ENCODE measurements at regions not wholly inside any gene's neighbourhood (a gene's known extent, or its start where the extent isn't known, plus 50 kb on each side); places are given as distances from the start of the nearest gene placed in this dataset.
"Not testable (repeated sequence)": the region's sequence is repeated elsewhere in the genome, so short reads cannot be mapped to it uniquely, and the experiment has no call there.

GRCh38 chr16:26816266-26816665 is 250.5 kb upstream of the C16orf82 start:
- Histone ChIP-seq H3K4me2 (no peak overlapping the region), H3K27ac (no peak overlapping the region)
- TF ChIP-seq Cebpa-rat (IDR thresholded peaks at IDR 0.05), result no peak

DNA sequence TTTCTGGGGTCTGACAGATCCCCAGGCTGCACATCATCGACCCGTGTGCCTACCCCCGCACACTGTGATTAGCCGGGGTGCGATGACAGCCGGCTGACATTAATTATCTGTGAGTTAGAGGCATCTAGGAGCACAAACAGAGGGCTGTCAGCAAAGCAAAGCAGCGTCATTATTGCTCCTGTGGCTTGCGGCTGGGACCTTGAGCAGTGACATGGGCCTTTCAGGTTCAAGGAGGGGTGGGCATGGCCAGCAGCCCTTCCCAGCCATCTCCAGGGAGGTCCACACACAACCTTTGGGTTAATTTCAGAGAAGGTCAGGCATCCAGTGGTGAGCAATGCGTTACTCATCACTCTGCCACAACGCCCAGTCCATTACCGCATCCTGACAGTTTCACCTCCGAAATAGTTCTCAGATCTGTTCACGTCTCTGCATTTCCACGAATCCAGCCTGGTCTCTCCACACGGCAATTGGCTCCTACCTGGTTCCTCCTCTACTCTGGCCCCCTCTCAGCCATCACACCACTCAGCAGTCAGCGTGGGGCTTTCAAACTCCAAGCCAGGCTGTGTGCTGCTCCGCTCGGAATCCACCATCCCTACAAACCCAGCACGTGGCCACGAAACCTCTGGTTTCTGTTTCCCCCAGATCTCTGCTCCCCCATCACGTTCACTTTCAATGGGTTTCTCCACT is 249.7 kb upstream of the C16orf82 start:
- H3K4me1 ChIP-seq, result peaks cover 5% of the 10 kb centered on the region; the same call in 1 of the 2 replicates
- H3K9ac ChIP-seq, result no peak overlapping the region
- no peak for TF ChIP-seq Cebpa-rat (IDR thresholded peaks at IDR 0.05)
- H4K20me1 ChIP-seq, result no peaks in the 10 kb centered on the region
- no peak overlapping the region for H3K27ac ChIP-seq
- H3K9me3 ChIP-seq, result no peaks in the 10 kb centered on the region
- H3K4me3 ChIP-seq, result no peak overlapping the region
- H3K27me3 ChIP-seq, result no peaks in the 10 kb centered on the region
- H3K4me2 ChIP-seq, result no peak overlapping the region
- no peaks in the 10 kb centered on the region for H3K36me3 ChIP-seq

More at GRCh38 chr16:26816266-26816665, 250.5 kb upstream of the C16orf82 start:
- Histone ChIP-seq H3K4me3 (no peak overlapping the region), H3K27me3 (no peaks in the 10 kb centered on the region), H3K9ac (no peak overlapping the region), H3K36me3 (no peaks in the 10 kb centered on the region), H3K9me3 (no peaks in the 10 kb centered on the region), H3K4me1 (peaks cover 5% of the 10 kb centered on the region; the same call in 1 of the 2 replicates), H4K20me1 (no peaks in the 10 kb centered on the region)

GRCh38 chr16:26818393-26818792 is 248.3 kb upstream of the C16orf82 start:
- no peaks in the 10 kb centered on the region for H4K20me1 ChIP-seq
- H3K27ac ChIP-seq, result no peak overlapping the region
- H3K4me3 ChIP-seq, result no peak overlapping the region
- no peaks in the 10 kb centered on the region for H3K9me3 ChIP-seq
- no peaks in the 10 kb centered on the region for H3K27me3 ChIP-seq
- H3K4me2 ChIP-seq, result no peak overlapping the region
- peaks cover 5% of the 10 kb centered on the region; the same call in 1 of the 2 replicates for H3K4me1 ChIP-seq
- no peaks in the 10 kb centered on the region for H3K36me3 ChIP-seq
- no peak overlapping the region for H3K9ac ChIP-seq
- TF ChIP-seq Cebpa-rat (IDR thresholded peaks at IDR 0.05), result no peak

DNA sequence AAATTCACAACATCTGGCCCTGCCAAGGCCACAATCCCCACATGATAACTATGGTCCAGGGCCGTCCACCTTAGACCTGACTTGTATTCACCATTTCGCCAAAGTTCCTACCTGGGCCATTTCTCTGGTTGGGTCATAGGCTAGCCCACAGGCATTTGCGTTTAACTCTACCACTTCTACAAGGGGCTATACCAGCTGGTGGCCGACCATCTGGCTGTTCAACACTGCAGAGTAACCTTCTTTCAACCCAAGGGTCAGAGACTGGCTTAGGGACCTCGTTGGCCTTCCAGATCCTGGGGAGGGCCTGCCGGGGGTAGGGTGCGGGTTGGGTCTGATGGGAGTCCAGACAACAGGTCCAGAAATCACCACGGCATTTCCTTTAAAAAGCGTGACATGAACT is 242.3 kb upstream of the C16orf82 start:
- Histone ChIP-seq H3K9me3 (no peaks in the 10 kb centered on the region), H3K4me2 (no peak overlapping the region), H4K20me1 (no peaks in the 10 kb centered on the region), H3K36me3 (no peaks in the 10 kb centered on the region), H3K4me1 (no peaks in the 10 kb centered on the region), H3K27ac (no peak overlapping the region), H3K9ac (no peak overlapping the region), H3K27me3 (no peaks in the 10 kb centered on the region), H3K4me3 (no peak overlapping the region)
- TF ChIP-seq Cebpa-rat (IDR thresholded peaks at IDR 0.05), result no peak

GRCh38 chr16:26826500-26826899 is 240.2 kb upstream of the C16orf82 start:
- TF ChIP-seq Cebpa-rat (IDR thresholded peaks at IDR 0.05), result no peak
- H4K20me1 ChIP-seq, result no peaks in the 10 kb centered on the region

DNA sequence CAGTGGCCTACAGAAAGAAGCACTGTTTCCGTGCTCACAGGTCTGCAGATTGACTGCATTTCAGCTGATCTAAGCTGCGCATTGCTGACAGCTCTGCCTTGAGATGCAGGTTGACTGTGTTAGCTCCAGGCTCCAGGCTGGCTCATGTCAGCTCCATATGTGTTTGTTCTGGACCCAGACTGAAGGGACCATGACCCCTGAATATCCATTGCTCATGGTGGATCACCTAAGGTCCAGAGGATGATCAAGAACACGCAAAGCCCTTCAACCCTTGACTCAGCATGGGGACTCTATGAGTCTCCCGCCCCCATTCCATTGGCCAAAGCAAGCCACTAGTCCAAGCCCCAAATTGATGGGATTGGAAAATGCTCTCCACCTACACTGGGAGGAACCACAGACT is 239.3 kb upstream of the C16orf82 start:
- H3K4me2 ChIP-seq, result no peak overlapping the region
- no peaks in the 10 kb centered on the region for H3K9me3 ChIP-seq
- no peaks in the 10 kb centered on the region for H4K20me1 ChIP-seq
- no peak overlapping the region for H3K27ac ChIP-seq
- H3K4me3 ChIP-seq, result no peak overlapping the region
- no peak overlapping the region for H3K9ac ChIP-seq
- no peaks in the 10 kb centered on the region for H3K4me1 ChIP-seq
- H3K27me3 ChIP-seq, result no peaks in the 10 kb centered on the region
- no peaks in the 10 kb centered on the region for H3K36me3 ChIP-seq
- no peak for TF ChIP-seq Cebpa-rat (IDR thresholded peaks at IDR 0.05)

More at GRCh38 chr16:26826500-26826899, 240.2 kb upstream of the C16orf82 start:
- Histone ChIP-seq H3K4me2 (no peak overlapping the region), H3K36me3 (no peaks in the 10 kb centered on the region), H3K9ac (no peak overlapping the region), H3K4me3 (no peak overlapping the region), H3K27ac (no peak overlapping the region), H3K4me1 (no peaks in the 10 kb centered on the region), H3K27me3 (no peaks in the 10 kb centered on the region), H3K9me3 (no peaks in the 10 kb centered on the region)

- no peaks in the 10 kb centered on the region for H3K36me3 ChIP-seq
- no peak overlapping the region for H3K4me2 ChIP-seq
- H3K4me1 ChIP-seq, result no peaks in the 10 kb centered on the region
- H4K20me1 ChIP-seq, result no peaks in the 10 kb centered on the region
- H3K27me3 ChIP-seq, result no peaks in the 10 kb centered on the region
- H3K9ac ChIP-seq, result no peak overlapping the region
- no peak for TF ChIP-seq Cebpa-rat (IDR thresholded peaks at IDR 0.05)
- H3K27ac ChIP-seq, result no peak overlapping the region
- H3K4me3 ChIP-seq, result no peak overlapping the region
- H3K9me3 ChIP-seq, result peaks cover 12% of the 10 kb centered on the region
Observed at GRCh38 chr16:26830428-26831127, 236.1 kb upstream of the C16orf82 start.

DNA sequence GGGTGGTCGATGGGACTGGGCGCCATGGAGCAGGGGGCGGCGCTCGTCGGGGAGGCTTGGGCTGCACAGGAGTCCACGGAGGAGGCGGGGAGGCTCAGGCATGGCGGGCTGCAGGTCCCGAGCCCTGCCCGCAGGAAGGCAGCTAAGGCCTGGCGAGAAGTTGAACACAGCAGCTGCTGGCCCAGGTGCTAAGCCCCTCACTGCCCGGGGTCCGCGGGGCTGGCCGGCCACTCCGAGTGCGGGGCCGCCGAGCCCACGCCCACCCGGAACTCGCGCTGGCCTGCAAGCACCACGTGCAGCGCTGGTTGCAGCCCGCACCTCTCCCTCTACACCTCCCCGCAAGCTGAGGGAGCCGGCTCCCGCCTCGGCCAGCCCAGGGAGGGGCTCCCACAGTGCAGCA is 230.6 kb upstream of the C16orf82 start:
- H4K20me1 ChIP-seq, H3K9ac ChIP-seq, H3K36me3 ChIP-seq, H3K27me3 ChIP-seq, H3K27ac ChIP-seq, H3K4me1 ChIP-seq, H3K4me3 ChIP-seq, H3K4me2 ChIP-seq: not testable (repeated sequence)
- peaks cover 19% of the 10 kb centered on the region for H3K9me3 ChIP-seq

- Histone ChIP-seq H4K20me1 (no peaks in the 10 kb centered on the region), H3K9me3 (peaks cover 14% of the 10 kb centered on the region), H3K4me3 (no peak overlapping the region), H3K27ac (no peak overlapping the region), H3K27me3 (no peaks in the 10 kb centered on the region), H3K4me2 (no peak overlapping the region), H3K9ac (no peak overlapping the region), H3K4me1 (no peaks in the 10 kb centered on the region), H3K36me3 (no peaks in the 10 kb centered on the region)
- TF ChIP-seq Cebpa-rat (IDR thresholded peaks at IDR 0.05), result no peak
Observed at GRCh38 chr16:26838931-26839330, 227.8 kb upstream of the C16orf82 start.

DNA sequence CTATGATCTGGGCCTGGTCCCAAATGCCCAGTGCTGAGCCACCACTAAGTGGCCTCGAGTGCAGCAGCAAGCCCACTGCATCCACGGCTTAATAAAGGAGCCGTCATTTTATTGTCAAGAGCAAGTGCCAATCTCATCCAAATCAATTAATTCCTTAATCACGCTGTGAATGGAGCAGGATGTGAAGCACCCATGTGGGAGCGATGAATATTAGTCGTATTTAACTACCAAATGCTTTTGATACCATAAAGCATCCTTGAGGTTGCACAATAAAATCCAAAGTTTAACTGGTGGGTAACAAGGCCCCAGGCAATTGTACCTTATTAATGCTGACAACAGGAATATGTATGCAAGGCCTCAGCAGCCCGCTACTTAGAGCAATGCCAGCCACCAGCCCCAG is 226.0 kb upstream of the C16orf82 start:
- H3K27me3 ChIP-seq, result no peaks in the 10 kb centered on the region
- H3K4me3 ChIP-seq, result no peak overlapping the region
- TF ChIP-seq Cebpa-rat (IDR thresholded peaks at IDR 0.05), result no peak
- peaks cover 7% of the 10 kb centered on the region for H3K9me3 ChIP-seq
- H3K4me2 ChIP-seq, result no peak overlapping the region
- no peak overlapping the region for H3K9ac ChIP-seq
- H3K4me1 ChIP-seq, result no peaks in the 10 kb centered on the region
- no peak overlapping the region for H3K27ac ChIP-seq
- no peaks in the 10 kb centered on the region for H3K36me3 ChIP-seq
- H4K20me1 ChIP-seq, result no peaks in the 10 kb centered on the region
